ENCODE measurements at regions not wholly inside any gene's neighbourhood (a gene's known extent, or its start where the extent isn't known, plus 50 kb on each side); places are given as distances from the start of the nearest gene placed in this dataset.

GRCh38 chr6:139666284-139666683 lies 291.8 kb upstream of the CITED2 start:
- DNase-seq (ENCODE audit: low read depth) = no peak

- DNase-seq (ENCODE audit: low read depth) = no peak
Measured at GRCh38 chr6:139663996-139664395, 289.5 kb upstream of the CITED2 start.

- DNase-seq (ENCODE audit: low read depth) = no peak
Measured at GRCh38 chr6:139659711-139660110, 285.3 kb upstream of the CITED2 start.

GRCh38 chr6:139659196-139659595 lies 284.7 kb upstream of the CITED2 start:
- DNase-seq (ENCODE audit: low read depth) = no peak

- DNase-seq (ENCODE audit: low read depth) = no peak
Measured at GRCh38 chr6:139657119-139657518, 282.7 kb upstream of the CITED2 start.

- DNase-seq (ENCODE audit: low read depth) = no peak
Measured at GRCh38 chr6:139655783-139656705, 281.6 kb upstream of the CITED2 start.

- no peak for DNase-seq (ENCODE audit: low read depth)
Measured at GRCh38 chr6:139654888-139655782, 280.7 kb upstream of the CITED2 start.

- no peak for DNase-seq (ENCODE audit: low read depth)
Measured at GRCh38 chr6:139654309-139654708, 279.9 kb upstream of the CITED2 start.

- no peak for DNase-seq (ENCODE audit: low read depth)
Measured at GRCh38 chr6:139653111-139653510, 278.7 kb upstream of the CITED2 start.

- DNase-seq (ENCODE audit: low read depth) = no peak
Measured at GRCh38 chr6:139650941-139651340, 276.5 kb upstream of the CITED2 start.

GRCh38 chr6:139649732-139650131 lies 275.3 kb upstream of the CITED2 start:
- DNase-seq (ENCODE audit: low read depth) = no peak

GRCh38 chr6:139649128-139649527 lies 274.7 kb upstream of the CITED2 start:
- no peak for DNase-seq (ENCODE audit: low read depth)

- no peak for DNase-seq (ENCODE audit: low read depth)
Measured at GRCh38 chr6:139648430-139649000, 274.1 kb upstream of the CITED2 start.

- DNase-seq (ENCODE audit: low read depth) = no peak
Measured at GRCh38 chr6:139647841-139648240, 273.4 kb upstream of the CITED2 start.

- no peak for DNase-seq (ENCODE audit: low read depth)
Measured at GRCh38 chr6:139647016-139647415, 272.6 kb upstream of the CITED2 start.

- no peak for DNase-seq (ENCODE audit: low read depth)
Measured at GRCh38 chr6:139644821-139645220, 270.4 kb upstream of the CITED2 start.

- no peak for DNase-seq (ENCODE audit: low read depth)
Measured at GRCh38 chr6:139643986-139644385, 269.5 kb upstream of the CITED2 start.

GRCh38 chr6:139642346-139642745 lies 267.9 kb upstream of the CITED2 start:
- no peak for DNase-seq (ENCODE audit: low read depth)

GRCh38 chr6:139641376-139641775 lies 266.9 kb upstream of the CITED2 start:
- no peak for DNase-seq (ENCODE audit: low read depth)

GRCh38 chr6:139640921-139641320 lies 266.5 kb upstream of the CITED2 start:
- DNase-seq (ENCODE audit: low read depth) = no peak

- DNase-seq (ENCODE audit: low read depth) = no peak
Measured at GRCh38 chr6:139640448-139640847, 266.0 kb upstream of the CITED2 start.

- DNase-seq (ENCODE audit: low read depth) = no peak
Measured at GRCh38 chr6:139639507-139639906, 265.1 kb upstream of the CITED2 start.

Measured in GM04504 (cell line).